ENCODE measurements at regions not wholly inside any gene's neighbourhood (a gene's known extent, or its start where the extent isn't known, plus 50 kb on each side); places are given as distances from the start of the nearest gene placed in this dataset.

- no peak for TF ChIP-seq CTCF (IDR thresholded peaks at IDR 0.05; ENCODE audit: insufficient read depth, low read length, missing control alignments)
- DNase-seq (ENCODE audit: low read depth, low spot score) = no peak
- no peak overlapping the region for H3K4me3 ChIP-seq (ENCODE audit: low read depth, low read length)
- CTCF ChIA-PET = no interaction called here
- POLR2A ChIA-PET = no interaction called here
Measured at GRCh38 chr9:7240569-7241311, 483.0 kb downstream of the KDM4C start.

- DNase-seq (ENCODE audit: low read depth, low spot score) = no peak
Measured at GRCh38 chr9:7239708-7240107, 481.9 kb downstream of the KDM4C start.

GRCh38 chr9:7238247-7238637, 480.5 kb downstream of the KDM4C start:
- CTCF ChIA-PET = interaction anchor here (1.4 kb wide), 1 partner anchor 329 kb away, joined by 4 read pairs; no protein-coding TSS in a partner anchor
- H3K4me3 ChIP-seq (ENCODE audit: low read depth, low read length) = no peak overlapping the region
- DNase-seq (ENCODE audit: low read depth, low spot score) = no peak
- POLR2A ChIA-PET = no interaction called here
- no peak for TF ChIP-seq CTCF (IDR thresholded peaks at IDR 0.05; ENCODE audit: insufficient read depth, low read length, missing control alignments)

More at GRCh38 chr9:7239708-7240107, 481.9 kb downstream of the KDM4C start:
- ChIA-PET CTCF (no interaction called here), POLR2A (no interaction called here)
- no peak for TF ChIP-seq CTCF (IDR thresholded peaks at IDR 0.05; ENCODE audit: insufficient read depth, low read length, missing control alignments)
- no peak overlapping the region for H3K4me3 ChIP-seq (ENCODE audit: low read depth, low read length)

- CTCF ChIA-PET = interaction anchor here (1.4 kb wide), 1 partner anchor 328 kb away, joined by 4 read pairs; no protein-coding TSS in a partner anchor
- H3K4me3 ChIP-seq (ENCODE audit: low read depth, low read length) = no peak overlapping the region
- DNase-seq (ENCODE audit: low read depth, low spot score) = peak; percentile 2
- POLR2A ChIA-PET = no interaction called here
- TF ChIP-seq CTCF (IDR thresholded peaks at IDR 0.05; ENCODE audit: insufficient read depth, low read length, missing control alignments) = no peak
Measured at GRCh38 chr9:7237473-7238246, 479.9 kb downstream of the KDM4C start.

- CTCF ChIA-PET = no interaction called here
- H3K4me3 ChIP-seq (ENCODE audit: low read depth, low read length) = no peak overlapping the region
- no peak for DNase-seq (ENCODE audit: low read depth, low spot score)
- POLR2A ChIA-PET = no interaction called here
- TF ChIP-seq CTCF (IDR thresholded peaks at IDR 0.05; ENCODE audit: insufficient read depth, low read length, missing control alignments) = no peak
Measured at GRCh38 chr9:7236186-7236585, 478.4 kb downstream of the KDM4C start.

GRCh38 chr9:7234144-7234543, 476.4 kb downstream of the KDM4C start:
- DNase-seq (ENCODE audit: low read depth, low spot score) = no peak
- ChIA-PET POLR2A (no interaction called here), CTCF (interaction anchor here (0.8 to 1.7 kb wide), 3 partner anchors 17 to 325 kb away, joined by 3 to 6 read pairs (median 3); no protein-coding TSS in a partner anchor)
- no peak overlapping the region for H3K4me3 ChIP-seq (ENCODE audit: low read depth, low read length)
- peak; percentile 45 for TF ChIP-seq CTCF (IDR thresholded peaks at IDR 0.05; ENCODE audit: insufficient read depth, low read length, missing control alignments)
